ENCODE measurements at regions not wholly inside any gene's neighbourhood (a gene's known extent, or its start where the extent isn't known, plus 50 kb on each side); places are given as distances from the start of the nearest gene placed in this dataset.
"Not testable (repeated sequence)": the region's sequence is repeated elsewhere in the genome, so short reads cannot be mapped to it uniquely, and the experiment has no call there.

DNA sequence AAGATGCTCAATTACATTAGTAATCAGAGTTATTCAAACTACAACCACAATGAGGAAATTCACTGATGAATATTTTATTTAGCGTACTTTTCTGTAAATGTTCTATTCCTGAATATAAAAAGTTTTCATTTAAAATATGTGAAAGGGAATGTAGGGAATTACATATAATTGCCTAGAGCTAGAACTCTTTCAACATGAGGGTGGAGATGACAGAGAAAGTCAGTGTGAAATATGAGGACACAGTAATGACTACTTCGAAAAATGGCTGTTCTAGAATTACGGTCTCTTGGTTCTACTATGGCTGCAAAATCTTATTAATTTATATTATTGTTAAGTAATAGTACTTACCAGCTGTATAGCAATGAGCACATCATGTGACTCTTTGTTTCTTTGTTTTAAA is 1647.4 kb upstream of the PIK3C3 start:
- DNase-seq: no peak

DNA sequence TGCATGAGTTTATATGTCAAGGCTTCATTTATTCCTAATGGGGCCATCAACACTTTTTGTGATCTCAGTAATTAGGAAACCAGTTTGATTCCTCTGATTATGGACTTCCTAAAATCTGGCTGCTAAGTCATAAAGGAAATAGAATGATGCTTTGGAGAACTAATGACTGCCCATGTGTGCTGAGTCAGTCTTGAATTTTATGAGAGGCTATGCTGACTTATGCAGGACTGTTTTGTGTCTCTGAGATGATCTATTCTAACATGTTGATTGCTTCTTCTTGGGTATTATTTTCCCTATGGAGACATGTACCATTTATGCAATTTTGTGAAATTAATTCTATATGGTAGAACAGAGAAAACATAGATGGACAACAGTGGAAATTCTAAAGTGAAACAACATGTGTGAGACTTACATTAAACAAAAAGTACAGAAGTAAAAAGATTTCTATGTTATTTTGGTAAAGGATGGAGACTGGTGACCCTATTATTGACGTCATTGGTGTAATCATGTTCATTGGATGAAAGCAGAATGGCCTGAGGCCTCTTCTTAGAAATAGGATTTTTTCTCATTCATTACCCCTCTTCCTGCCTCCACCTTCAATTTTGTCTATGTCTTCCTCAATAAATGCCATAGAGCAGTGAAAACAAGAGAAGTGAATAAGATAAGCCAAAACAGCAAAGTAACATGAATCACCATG is 1658.2 kb upstream of the PIK3C3 start:
- DNase-seq: no peak

DNA sequence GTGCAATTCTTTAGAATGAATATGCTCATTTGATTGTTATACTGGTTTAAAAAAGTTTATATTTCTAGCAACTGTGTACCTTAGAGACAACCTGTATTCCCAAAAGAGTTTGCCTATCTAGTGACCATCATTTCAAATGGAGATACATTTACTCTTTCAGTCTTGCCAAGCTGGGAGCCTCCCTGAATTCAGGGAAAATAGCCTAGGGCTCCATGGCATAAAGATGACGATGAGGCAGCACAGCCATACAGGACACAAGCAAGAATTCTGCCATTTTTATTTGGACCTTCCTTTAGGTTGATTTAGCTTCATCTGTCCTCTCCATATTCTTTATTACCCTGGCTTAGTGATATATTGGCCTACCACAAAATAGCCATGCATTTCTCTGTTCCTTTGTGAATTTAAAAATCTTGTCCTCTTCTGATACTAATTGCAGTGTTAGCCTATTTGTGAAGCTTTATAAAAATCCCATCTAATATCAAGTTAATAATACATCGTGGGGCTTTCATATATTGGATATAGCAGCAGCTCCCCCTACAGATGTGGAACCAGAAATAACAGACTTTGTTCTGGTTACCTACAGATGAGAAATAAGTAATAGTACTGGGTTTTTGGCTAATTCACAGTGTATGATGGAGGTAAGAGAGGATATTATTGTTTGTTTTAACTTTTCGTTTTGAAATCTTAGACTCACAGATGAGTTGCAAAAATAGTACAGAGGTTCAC is 1661.9 kb upstream of the PIK3C3 start:
- DNase-seq: no peak

DNA sequence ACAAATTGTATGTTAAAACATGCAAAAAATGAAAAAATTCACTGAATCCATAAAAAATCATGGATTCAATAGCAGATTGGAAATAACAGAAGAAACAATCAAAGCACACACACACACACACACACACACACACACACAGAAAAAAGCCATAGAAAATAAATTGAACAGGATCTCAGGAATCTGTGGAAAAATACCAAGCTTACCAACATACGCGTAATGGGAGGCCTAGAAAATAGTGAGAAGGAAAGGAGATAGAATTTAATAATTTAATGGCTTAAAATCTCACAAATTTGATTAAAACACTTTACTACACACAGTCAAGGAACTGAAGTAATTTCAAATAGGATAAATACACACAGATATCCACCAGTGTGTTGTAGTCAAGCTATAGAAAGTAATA is 1671.5 kb upstream of the PIK3C3 start:
- DNase-seq: no peak

DNA sequence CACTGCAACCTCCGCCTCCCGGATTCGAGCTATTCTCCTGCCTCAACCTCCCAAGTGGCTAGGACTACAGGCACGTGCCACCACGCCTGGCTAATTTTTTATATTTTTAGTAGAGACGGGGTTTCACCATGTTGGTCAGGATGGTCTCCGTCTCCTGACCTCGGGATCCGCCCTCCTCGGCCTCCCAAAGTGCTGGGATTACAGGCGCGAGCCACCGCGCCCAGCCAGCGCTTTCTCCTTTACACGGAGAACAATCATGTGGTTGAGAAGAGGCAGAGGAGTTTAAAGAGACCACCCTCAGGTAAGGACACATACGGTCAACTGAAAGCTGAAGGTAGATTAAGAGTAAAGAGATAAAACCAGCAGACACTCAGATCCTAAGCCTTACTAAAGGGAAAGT is 1673.7 kb upstream of the PIK3C3 start:
- DNase-seq: not testable (repeated sequence)

DNA sequence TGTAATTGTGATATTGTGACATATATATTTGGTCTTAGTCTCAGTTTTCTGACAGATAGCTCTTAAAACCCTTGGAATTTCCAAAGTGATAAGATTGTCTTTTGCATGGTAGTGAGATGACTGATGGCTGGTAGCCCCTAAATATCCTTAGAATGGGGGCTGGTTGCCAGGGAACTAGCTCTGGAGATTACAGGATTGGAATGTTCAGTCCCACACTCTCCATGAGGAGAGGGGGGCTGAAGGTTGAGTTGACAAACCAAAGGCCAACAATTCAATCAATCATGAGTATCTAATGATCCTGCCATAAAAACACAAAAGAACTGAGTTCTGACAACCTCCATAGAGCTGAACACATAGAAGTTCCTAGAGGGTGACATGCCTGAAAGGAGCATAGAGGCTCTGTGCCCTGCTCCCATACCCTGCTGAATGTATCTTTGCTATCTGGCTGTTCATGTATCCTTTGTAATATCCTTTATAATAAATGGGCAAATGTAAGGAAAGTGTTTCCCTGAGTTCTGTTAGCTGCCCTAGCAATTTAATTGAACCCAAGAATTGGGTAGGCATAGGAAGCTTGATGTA is 1680.3 kb upstream of the PIK3C3 start:
- DNase-seq: no peak

DNA sequence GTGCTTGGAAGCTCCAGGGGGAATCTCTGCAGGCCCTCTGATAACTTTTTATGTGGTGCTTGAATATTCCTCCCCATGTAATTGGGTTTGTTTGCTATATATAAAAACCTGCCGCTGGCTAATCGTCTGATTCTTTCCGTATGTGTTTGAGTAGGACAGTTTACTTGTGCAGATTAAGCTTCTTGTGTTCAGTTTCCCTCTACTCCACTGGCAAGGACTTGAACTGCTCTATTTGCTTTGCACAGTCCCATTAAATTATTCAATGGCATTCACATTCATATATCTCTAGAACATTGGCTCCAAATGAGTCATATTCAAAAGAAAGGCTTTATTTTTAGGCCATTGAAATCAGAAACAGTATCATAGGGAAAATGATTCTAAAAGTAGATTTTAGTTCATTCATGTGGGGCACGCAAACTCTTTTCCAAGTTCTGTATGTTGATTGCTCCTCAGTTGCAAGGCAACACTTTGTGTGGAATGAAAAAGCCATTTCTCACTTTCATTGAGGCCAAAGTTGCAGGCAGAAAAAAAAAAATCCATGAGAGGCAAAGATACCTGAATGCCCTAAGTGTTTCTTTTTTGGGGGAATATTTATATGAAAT is 1682.3 kb upstream of the PIK3C3 start:
- no peak for DNase-seq

DNA sequence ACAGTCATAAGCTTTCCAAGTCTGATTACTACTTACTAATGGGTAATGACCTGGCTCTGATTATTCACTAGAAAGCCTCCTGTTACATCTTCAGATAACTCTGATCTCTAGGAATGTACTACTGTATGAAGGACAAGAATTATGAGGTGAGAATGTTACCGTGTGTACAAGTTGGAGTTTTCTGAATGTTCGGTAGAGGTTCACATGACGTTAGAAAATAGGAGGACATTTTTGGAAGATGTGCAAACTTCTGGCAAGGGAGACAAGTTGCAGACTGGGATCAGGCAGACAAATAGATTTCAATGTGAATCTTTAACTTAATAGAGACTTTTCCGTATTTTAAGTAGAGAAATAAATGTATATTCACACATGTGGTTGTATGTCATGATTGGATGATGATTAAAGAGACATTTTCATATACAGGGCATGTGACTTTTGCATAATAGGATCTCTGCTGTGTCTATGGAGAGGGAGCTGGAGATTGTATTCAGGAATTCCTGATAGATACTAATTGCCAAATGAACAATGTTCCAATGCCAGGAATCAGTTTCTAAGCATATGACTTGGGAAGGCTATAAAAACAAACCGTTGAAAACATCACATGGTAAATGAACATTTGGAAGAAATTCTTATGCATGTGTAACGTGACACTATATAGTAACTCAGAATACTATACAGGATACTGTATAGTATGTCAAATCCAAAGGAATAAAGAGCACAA is 1695.8 kb upstream of the PIK3C3 start:
- DNase-seq: no peak

DNA sequence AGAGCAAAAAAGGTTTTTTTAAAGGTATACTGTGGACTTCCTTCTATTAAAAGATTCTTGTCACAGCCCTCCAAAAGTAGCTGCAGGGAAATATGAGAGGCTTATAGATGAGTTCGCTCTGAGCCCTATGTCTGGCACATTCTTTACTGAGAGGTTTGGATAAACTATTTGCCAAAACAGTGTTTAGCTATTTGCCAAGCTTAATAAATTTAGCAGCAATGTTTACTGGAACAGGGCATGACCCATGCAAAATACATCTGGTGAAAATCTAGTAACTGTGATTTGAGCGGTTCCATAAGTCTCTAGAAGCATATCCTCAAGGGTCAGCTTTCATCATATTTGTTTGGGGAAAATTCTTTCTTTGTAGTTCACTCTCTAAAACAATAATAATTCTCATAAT is 1696.7 kb upstream of the PIK3C3 start:
- DNase-seq: no peak

DNA sequence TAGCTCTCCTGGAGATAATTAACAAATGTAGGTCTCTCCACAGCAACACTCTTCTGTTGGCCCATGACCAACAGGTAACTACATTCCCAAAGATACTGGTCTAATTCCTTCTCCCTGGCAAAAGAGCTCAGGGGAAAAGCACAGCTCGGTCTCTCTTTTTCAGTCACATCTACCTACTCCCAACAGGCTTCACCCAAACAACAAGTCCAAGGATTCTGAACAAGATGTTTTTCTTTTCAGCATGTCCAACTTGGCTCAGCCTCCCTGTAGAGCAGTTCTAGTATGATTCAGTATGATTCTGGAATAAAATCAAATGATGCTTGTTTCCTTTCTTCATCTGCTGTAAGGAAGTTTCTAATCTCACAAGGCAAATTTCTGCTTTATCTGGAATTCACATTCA is 1704.8 kb upstream of the PIK3C3 start:
- no peak for DNase-seq

DNA sequence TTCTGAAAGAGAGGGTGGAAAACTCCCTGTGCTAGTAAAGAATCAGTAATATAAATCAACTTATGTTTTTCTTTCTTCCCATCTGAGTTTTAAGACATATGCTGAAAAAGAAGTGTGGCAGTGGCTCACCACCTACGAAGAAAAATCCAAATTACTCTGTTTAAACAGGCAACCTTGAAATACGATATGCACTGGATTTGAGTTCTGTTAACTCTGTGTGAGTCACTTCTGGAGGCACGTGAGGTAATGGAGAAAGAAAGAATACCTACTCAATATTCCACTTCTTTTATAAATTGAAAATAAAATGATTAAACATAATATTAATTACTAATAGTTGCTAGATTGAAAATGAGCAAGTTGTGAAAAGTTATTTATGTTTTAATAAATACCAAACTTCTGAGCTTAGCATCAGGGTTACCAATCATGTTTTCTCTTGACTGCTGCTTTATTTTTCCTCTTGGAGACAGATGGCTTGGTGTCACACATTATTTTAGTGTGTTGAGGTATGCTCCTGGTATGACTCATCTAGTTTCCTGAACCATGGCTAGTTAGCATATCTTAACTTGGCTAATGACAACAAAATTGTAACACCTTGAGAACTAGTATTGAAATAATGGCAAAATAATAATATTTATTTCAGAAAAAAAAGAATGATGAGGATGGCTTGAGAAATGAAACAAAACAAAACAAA is 1705.5 kb upstream of the PIK3C3 start:
- DNase-seq: no peak

DNA sequence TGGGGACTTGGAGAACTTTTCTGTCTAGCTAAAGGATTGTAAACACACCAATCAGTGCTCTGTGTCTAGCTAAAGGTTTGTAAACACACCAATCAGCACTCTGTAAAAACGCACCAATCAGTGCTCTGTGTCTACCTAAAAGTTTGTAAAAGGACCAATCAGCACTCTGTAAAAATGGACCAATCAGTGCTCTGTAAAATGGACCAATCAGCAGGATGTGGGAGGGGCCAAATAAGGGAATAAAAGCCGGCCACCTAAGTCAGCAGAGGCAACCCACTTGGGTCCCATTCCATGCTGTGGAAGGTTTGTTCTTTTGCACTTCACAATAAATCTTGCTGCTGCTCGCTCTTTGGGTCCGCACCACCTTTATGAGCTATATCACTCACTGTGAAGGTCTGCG is 1709.4 kb upstream of the PIK3C3 start:
- not testable (repeated sequence) for DNase-seq

DNA sequence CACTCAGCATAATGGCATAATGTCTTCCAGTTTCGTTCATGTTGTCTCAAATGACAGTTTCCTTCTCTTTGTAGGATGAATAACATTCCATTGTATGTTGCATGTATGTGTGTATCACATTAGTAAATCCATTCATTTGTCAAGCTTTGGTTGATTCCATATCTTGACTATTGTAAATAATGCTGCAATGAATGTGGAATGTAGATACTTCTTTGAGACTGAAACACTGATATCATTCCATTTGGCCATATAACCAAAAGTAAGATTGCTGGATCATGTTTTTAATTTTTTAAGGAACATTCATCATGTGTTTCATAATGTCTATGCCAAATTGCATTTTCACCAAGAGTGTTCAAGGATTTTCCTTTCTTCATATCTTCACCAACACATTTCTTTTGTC is 1711.4 kb upstream of the PIK3C3 start:
- DNase-seq: no peak

DNA sequence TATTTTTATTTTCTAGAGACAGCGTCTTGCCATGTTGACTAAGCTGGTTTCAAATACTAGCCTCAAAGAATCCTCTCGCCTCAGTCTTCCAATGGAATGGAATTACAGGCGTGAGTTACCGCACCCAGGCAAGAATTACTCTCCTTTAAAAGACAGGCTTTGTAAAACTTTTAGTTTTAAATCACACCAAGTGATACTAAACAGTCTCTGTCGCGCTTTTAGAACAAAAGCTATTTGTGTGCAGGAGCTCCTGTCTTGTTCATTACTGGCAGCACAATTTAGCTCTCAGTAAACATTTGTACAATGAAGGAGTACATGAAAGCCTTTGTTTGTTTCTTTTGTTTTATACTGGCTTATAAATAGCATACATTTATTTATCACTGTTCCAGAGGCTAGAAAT is 1719.2 kb upstream of the PIK3C3 start:
- no peak for DNase-seq

DNA sequence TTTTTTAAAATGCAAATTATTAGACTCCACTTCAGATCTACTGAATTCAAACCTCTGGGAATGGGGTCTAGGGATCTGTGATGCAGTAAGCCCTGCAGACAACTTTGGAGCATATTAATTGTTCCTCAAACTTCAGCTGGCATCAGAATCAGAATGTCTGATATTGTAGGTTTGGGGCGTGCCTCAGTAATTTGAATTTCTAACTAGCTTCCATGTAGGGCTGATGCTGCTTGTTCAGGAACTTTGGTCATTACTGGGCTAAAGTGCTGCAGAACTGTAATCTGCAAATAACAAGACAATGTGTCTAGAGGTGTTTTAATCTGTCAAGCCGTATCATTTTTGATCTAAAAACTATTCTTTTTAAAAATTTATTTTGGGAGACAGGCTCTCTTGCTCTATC is 1719.7 kb upstream of the PIK3C3 start:
- no peak for DNase-seq

DNA sequence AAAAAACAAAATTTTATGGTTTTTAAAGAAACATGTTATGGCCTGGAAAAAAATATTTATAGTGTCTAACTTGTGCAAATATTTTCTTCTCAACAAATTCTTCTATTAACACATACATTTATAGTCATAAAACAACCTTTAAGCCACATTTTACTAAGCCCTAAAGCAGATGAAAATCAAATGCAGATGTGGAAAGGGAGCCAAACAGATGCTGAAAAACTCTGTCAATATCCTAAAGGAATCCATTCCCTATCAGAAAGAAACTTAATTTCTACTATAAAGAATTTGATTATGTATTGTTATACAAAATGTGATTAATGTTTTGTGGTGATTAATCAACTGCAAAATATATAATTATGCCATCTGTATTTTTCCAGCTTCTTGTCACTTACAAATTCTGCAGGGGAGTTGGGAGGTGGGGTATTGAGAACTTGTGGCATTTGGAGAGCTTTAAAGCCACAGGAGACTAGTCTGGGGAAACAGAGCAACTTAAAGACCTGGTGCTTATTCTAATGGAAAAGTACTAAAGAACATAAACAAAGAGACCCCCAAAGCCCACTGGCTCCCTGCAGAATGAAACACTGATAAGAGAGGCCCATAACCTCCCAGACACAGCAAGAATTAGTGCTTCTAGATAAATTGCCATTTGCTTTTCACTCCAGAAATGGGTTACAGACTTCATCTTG is 1721.0 kb upstream of the PIK3C3 start:
- DNase-seq: no peak

DNA sequence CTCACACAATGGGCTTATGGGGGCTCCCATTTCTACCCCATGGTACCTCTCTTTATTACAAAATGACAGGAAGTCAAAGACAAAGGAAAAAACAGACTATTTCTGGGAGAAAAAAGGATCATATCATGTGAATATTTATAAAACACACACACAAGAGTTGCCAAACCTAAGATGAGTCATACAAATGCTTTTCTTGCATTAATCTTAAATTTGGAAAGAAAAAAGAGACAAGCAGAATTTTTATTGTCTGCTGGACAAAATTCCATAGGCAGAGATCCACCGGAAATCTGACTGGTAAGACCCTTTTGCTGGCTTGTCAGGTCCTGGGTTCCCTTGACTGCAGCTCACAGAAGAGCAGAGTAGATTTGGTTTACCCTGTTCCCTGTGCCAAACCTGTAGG is 1732.3 kb upstream of the PIK3C3 start:
- DNase-seq: no peak

DNA sequence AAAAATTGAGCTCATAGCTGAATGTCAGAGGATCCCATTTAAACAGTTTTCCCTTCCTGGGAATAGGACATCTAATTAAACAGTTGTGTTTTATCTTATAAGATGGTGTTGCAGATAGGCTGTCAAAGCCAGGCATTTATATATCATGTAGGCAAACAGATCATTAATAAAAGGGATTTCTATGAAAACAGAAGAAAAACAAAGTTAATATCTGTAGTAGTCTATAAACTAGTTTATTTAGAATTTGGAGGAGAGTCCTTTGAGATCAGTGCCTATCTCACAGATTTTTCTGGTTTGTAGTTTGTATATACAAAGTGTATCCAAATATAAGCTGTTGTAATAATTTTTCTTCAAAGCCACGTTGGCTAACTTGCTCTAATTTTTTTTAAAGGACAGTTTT is 1738.2 kb upstream of the PIK3C3 start:
- no peak for DNase-seq

DNA sequence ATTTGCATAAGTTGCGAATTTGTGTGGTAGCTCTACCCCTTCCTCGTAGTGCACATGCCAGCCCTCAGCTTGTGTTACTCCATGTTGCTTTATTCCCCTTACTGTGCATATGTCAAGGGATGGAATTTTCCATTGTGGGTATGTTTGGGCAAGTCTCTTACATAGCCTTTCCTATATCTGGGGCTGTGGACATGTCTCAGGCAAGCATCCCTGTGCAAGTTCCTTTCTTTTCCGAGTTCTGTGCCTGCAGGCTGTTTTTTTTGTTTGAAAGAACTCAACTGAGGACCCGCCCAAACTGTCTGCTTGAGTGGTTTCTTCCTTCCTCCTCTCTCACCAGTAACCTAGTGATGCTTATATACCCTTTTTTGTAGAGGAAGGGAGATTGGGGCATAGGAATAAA is 1739.1 kb upstream of the PIK3C3 start:
- no peak for DNase-seq

DNA sequence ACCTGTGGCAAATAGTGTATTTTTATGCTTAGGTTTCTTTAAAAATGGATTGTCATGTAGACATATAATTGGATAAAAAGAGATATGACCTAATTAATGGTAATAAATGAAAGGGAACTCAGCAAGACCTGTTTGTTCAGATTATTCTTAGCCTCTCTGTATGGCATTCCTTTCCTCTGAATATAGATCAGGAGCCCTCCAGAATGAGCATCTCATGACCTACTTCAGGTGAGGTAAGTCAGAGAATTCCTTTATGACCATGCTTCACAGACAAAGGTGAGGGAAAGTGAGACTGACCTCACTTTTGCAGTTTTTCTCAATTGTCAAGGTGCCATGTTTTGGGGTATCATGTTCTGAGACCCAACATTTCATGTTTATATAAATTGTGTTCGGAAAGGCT is 1744.3 kb upstream of the PIK3C3 start:
- no peak for DNase-seq

DNA sequence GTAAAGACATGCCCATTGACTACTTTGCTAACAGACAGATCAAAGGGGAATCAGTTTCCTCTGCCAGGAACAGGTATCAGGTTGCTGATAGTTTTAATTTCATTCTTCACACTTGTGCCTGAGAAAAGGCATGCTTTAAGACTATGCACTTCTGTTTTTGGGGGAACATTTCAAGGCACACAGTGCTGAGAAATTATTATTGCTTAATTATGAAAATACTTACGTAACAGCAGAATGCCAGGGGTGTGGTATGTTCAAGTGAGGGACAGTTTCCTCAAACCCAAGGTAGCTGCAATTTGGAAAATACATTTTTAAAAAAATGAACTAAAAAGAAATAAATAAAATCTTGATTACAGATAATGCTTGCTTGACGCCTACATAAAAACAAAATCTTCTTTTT is 1746.1 kb upstream of the PIK3C3 start:
- no peak for DNase-seq

DNA sequence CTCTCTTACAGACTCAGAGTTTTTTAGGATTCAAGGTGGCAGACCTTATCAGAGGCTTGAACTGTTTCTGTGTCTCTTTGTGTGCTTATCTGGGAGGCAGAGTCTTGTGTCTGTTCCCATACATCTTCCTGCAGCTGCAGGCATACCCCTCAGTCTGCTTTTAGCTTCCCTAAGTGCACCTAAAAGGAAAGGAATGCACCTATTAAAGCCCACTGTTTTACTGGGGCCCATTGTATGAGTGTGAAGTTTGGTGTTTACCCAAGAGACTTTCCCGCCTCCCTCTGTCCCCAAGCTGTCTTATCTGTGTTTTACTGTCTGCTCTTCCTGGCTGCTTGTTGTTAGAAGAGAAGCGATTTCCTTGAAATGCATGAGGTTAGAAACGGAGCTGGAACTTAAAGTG is 1757.3 kb upstream of the PIK3C3 start:
- no peak for DNase-seq

Data from activated effector memory CD4-positive, alpha-beta T cell treated with anti-CD3 and anti-CD28 coated beads, Interleukin-2, amount 50 U/mL, for 16 hours (primary cell).